ENCODE measurements at regions not wholly inside any gene's neighbourhood (a gene's known extent, or its start where the extent isn't known, plus 50 kb on each side); places are given as distances from the start of the nearest gene placed in this dataset.

DNA sequence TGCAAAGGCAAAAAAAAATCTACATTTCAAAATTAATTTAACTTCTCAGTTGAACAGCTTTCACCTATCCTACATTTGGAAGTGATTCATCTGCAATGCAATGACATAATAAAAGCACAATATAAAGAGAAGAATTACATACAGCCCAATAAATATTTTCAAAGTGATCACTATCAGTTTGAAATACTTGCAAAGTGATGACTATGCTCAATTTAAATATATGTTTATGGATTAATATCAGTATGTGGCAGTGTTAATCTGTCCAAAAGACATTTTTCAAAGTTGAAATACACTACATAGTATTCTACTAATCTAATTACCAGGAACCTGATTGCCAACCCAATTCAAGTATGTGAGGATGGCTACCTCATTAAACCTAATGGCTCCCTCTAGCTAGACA is 460.7 kb upstream of the ATXN7L3B start:
- TF ChIP-seq, protein P1, sequence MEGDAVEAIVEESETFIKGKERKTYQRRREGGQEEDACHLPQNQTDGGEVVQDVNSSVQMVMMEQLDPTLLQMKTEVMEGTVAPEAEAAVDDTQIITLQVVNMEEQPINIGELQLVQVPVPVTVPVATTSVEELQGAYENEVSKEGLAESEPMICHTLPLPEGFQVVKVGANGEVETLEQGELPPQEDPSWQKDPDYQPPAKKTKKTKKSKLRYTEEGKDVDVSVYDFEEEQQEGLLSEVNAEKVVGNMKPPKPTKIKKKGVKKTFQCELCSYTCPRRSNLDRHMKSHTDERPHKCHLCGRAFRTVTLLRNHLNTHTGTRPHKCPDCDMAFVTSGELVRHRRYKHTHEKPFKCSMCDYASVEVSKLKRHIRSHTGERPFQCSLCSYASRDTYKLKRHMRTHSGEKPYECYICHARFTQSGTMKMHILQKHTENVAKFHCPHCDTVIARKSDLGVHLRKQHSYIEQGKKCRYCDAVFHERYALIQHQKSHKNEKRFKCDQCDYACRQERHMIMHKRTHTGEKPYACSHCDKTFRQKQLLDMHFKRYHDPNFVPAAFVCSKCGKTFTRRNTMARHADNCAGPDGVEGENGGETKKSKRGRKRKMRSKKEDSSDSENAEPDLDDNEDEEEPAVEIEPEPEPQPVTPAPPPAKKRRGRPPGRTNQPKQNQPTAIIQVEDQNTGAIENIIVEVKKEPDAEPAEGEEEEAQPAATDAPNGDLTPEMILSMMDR (conservative IDR thresholded peaks at IDR 0.05; ENCODE audit: low read depth, low read length) = no peak
- TF ChIP-seq EZH2 (IDR thresholded peaks at IDR 0.05; ENCODE audit: borderline replicate concordance, low read depth, low read length, poor library complexity, severe bottlenecking) = no peak

All from A673 (cell line).